ENCODE measurements at regions not wholly inside any gene's neighbourhood (a gene's known extent, or its start where the extent isn't known, plus 50 kb on each side); places are given as distances from the start of the nearest gene placed in this dataset.

- Histone ChIP-seq H2AFZ (ENCODE audit: low read depth, low read length) (no peak overlapping the region), H4K20me1 (replicated peaks; ENCODE audit: control insufficient read depth, extremely low read depth, insufficient read depth, low read length) (no peaks in the 10 kb centered on the region), H3K9me1 (replicated peaks; ENCODE audit: control insufficient read depth, extremely low read depth, insufficient read depth, low read length) (no peaks in the 10 kb centered on the region), H3K27me3 (ENCODE audit: control insufficient read depth in 2 of 2, insufficient read depth in 2 of 2, low read length in 2 of 2) (no peaks in the 10 kb centered on the region), H3K4me1 (ENCODE audit: control insufficient read depth, extremely low read depth, insufficient read depth, low read length) (no peaks in the 10 kb centered on the region), H3K4me2 (ENCODE audit: insufficient read depth, low read length) (no peak overlapping the region), H3K4me3 (replicated peaks in 1 of 3; ENCODE audit: insufficient read depth in 1 of 3, low read depth in 1 of 3, low read length in 3 of 3) (no peak overlapping the region), H3K79me2 (ENCODE audit: control insufficient read depth, insufficient read depth, low read length) (no peaks in the 10 kb centered on the region), H3K9me3 (replicated peaks; ENCODE audit: control insufficient read depth, insufficient read depth, low read length) (no peaks in the 10 kb centered on the region), H3K27ac (ENCODE audit: insufficient read depth, low read depth, low read length) (no peak overlapping the region), H3K9ac (replicated peaks; ENCODE audit: extremely low read depth, insufficient read depth, low read length) (no peak overlapping the region), H3K36me3 (ENCODE audit: control insufficient read depth in 2 of 2, extremely low read depth in 1 of 2, insufficient read depth in 2 of 2, low read length in 2 of 2) (no peaks in the 10 kb centered on the region)
- ChIA-PET CTCF (no interaction called here), POLR2A (no interaction called here)
- no peak for FAIRE-seq
- TF ChIP-seq FOS (IDR thresholded peaks at IDR 0.05; ENCODE audit: borderline replicate concordance, insufficient read depth, low read length), result no peak
- TF ChIP-seq POLR2A (IDR thresholded peaks at IDR 0.05; ENCODE audit: low read depth, low read length), result no peak
- TF ChIP-seq MAX (IDR thresholded peaks at IDR 0.05; ENCODE audit: insufficient read depth, insufficient read length), result no peak
- TF ChIP-seq POLR2AphosphoS5 (IDR thresholded peaks at IDR 0.05; ENCODE audit: insufficient read depth, low read depth, low read length), result no peak
- TF ChIP-seq CTCF (IDR thresholded peaks at IDR 0.05; ENCODE audit: extremely low read depth in 1 of 2, insufficient read depth in 1 of 2, low read depth in 1 of 2, low read length in 2 of 2), result no peak
- no peak for TF ChIP-seq MYC (IDR thresholded peaks at IDR 0.05; ENCODE audit: low read depth, low read length)
- TF ChIP-seq EZH2 (IDR thresholded peaks at IDR 0.05; ENCODE audit: borderline replicate concordance, low read depth, low read length, severe bottlenecking), result no peak
- TF ChIP-seq JUN (IDR thresholded peaks at IDR 0.05; ENCODE audit: borderline replicate concordance, insufficient read depth, insufficient read length, low read depth), result no peak
- no peak for TF ChIP-seq GATA2 (IDR thresholded peaks at IDR 0.05; ENCODE audit: insufficient read depth, insufficient read length, low read depth, low read length)
- intact Hi-C loops (cut with micrococcal nuclease) (no loop called here), dilution Hi-C loops (cut with MboI; ENCODE audit: extremely low pct_ligation_motif_present, low sequenced_read_pairs) (no loop called here)
- BruUV-seq (replicated peaks), result no TSS peak
- DNase-seq (ENCODE audit: low read depth, low spot score), result no peak
Observed at GRCh38 chr3:96488708-96489107, 325.7 kb upstream of the EPHA6 start.

All from endothelial cell of umbilical vein (primary cell).